GM12878 (cell line): ENCODE measurements at regions not wholly inside any gene's neighbourhood (a gene's known extent, or its start where the extent isn't known, plus 50 kb on each side); places are given as distances from the start of the nearest gene placed in this dataset.

ENCODE experiments used
- ATAC-seq: fragments of 200-7000 bp; cut with Tn5 transposase; 3 replicates; pipeline ENCODE4 v1.9.1; 2020; ENCODE audit warnings: mild to moderate bottlenecking, moderate library complexity
- BruUV-seq: library from RNA; stranded (reverse); fragments of 400-500 nt; replicated peaks from 2 replicates; lab custom pipeline; 2021; lab: Mats Ljungman, UMichigan
- CTCF ChIA-PET: fragments of 300-600 bp; sonication (Branson Sonifier 250); formaldehyde crosslinking; extraction: SDS; loops from one replicate; lab custom pipeline; 2021; ENCODE audit warnings: inconsistent platforms; lab: Yijun Ruan, JAX
- POLR2A ChIA-PET: fragments of 350-600 bp; formaldehyde crosslinking; extraction: SDS; loops from one replicate; lab custom pipeline; 2021; ENCODE audit warnings: inconsistent platforms; lab: Charles Lee
- RAD21 ChIA-PET: fragments of 300-600 bp; sonication (Branson Sonifier 250); formaldehyde crosslinking; loops from one replicate; lab custom pipeline; 2023; ENCODE audit warnings: antibody characterized with exemption; ENCODE audit not compliant: unreplicated experiment; lab: Charles Lee
- SMC1A ChIA-PET: fragments of 300-600 bp; sonication (Branson Sonifier 250); formaldehyde crosslinking; loops from one replicate; lab custom pipeline; 2023; ENCODE audit not compliant: unreplicated experiment, uncharacterized antibody; lab: Charles Lee
- DNase-seq: peaks from one replicate; pipeline ENCODE4 v3.0.0-alpha.2; 2011; ENCODE audit warnings: low read depth, low spot score
- FAIRE-seq: peaks from 3 replicates; lab custom pipeline; 2011; peaks lifted over from hg19 to GRCh38; lab: Jason Lieb, UNC
- H2AFZ ChIP-seq: 2 replicates; pipeline ENCODE4 v1.6.0; 2011; ENCODE audit warnings: low read depth, low read length, control low read depth; ENCODE audit not compliant: control insufficient read depth
- H3K27ac ChIP-seq: 2 replicates; pipeline ENCODE4 v1.5.1; 2011; ENCODE audit warnings: control low read depth; ENCODE audit not compliant: control insufficient read depth, insufficient read depth
- H3K27me3 ChIP-seq, 2 experiments: replicated peaks in 1 of 2; 2 replicates each; pipeline versions ENCODE4 v1.6.0 to v1.6.1; 2011; ENCODE audit warnings: low read length in 1 of 2; ENCODE audit not compliant: control insufficient read depth in 2 of 2, insufficient read depth in 2 of 2
- H3K36me3 ChIP-seq, 2 experiments: 2 replicates each; pipeline ENCODE4 v1.5.1; 2011; ENCODE audit warnings: low read length in 1 of 2; ENCODE audit not compliant: control insufficient read depth in 2 of 2, insufficient read depth in 2 of 2
- H3K4me1 ChIP-seq: 2 replicates; pipeline ENCODE4 v1.6.1; 2011; ENCODE audit warnings: mild to moderate bottlenecking, low read length, moderate library complexity, mixed read lengths; ENCODE audit not compliant: control insufficient read depth, insufficient read depth
- H3K4me2 ChIP-seq: 2 replicates; pipeline ENCODE4 v1.6.0; 2011; ENCODE audit warnings: control low read depth; ENCODE audit not compliant: control insufficient read depth, insufficient read depth
- H3K4me3 ChIP-seq: fragments of 200-600 bp; sonication (generic); 2 replicates; pipeline ENCODE4 v1.5.1; 2016
- H3K79me2 ChIP-seq: 2 replicates; pipeline ENCODE4 v1.6.0; 2011; ENCODE audit warnings: low read length; ENCODE audit not compliant: control insufficient read depth, insufficient read depth
- H3K9ac ChIP-seq: 2 replicates; pipeline ENCODE4 v1.8.0; 2011; ENCODE audit warnings: low read length, control low read depth, mixed read lengths; ENCODE audit not compliant: control insufficient read depth, insufficient read depth
- H3K9me3 ChIP-seq: replicated peaks from 3 replicates; pipeline ENCODE4 v1.5.1; 2011; ENCODE audit warnings: mild to moderate bottlenecking, low read length; ENCODE audit not compliant: control insufficient read depth, insufficient read depth
- H4K20me1 ChIP-seq: 2 replicates; pipeline ENCODE4 v1.6.0; 2011; ENCODE audit not compliant: control insufficient read depth, insufficient read depth
- BCL11A ChIP-seq: IDR thresholded peaks from 2 replicates; pipeline ENCODE4 v1.6.1; 2011; ENCODE audit warnings: low read depth, low read length
- CBX5 ChIP-seq: sonication (generic); IDR thresholded peaks from 2 replicates; pipeline ENCODE4 v1.6.1; 2016; ENCODE audit warnings: low read depth, moderate library complexity, mild to moderate bottlenecking, inconsistent platforms
- HDAC2 ChIP-seq: fragments of 200-600 bp; sonication (generic); IDR thresholded peaks from 2 replicates; pipeline ENCODE4 v1.6.1; 2017
- HDAC6 ChIP-seq: fragments of 200-600 bp; sonication (generic); IDR thresholded peaks from one replicate; pipeline ENCODE4 v1.8.0; 2017; ENCODE audit warnings: antibody characterized with exemption; ENCODE audit not compliant: unreplicated experiment
- MYC ChIP-seq: IDR thresholded peaks from 2 replicates; pipeline ENCODE4 v1.6.1; 2011; ENCODE audit warnings: mild to moderate bottlenecking, low read length, moderate library complexity, inconsistent platforms; ENCODE audit not compliant: insufficient read depth, insufficient replicate concordance, insufficient read length, severe bottlenecking
- RELA ChIP-seq: fragments of 450-650 bp; IDR thresholded peaks from 2 replicates; pipeline ENCODE4 v1.8.0; 2014; ENCODE audit warnings: borderline replicate concordance; ENCODE audit not compliant: partially characterized antibody
- SREBF2 ChIP-seq: IDR thresholded peaks from 2 replicates; pipeline ENCODE4 v1.6.1; 2012; ENCODE audit warnings: mild to moderate bottlenecking, low read length
- SRF ChIP-seq, 2 experiments: IDR thresholded peaks; 2 replicates each; pipeline ENCODE4 v1.6.1; 2011; ENCODE audit warnings: low read depth in 2 of 2, low read length in 2 of 2, mild to moderate bottlenecking in 1 of 2, moderate library complexity in 1 of 2
- STAT1 ChIP-seq: fragments of 450-650 bp; conservative IDR thresholded peaks from 2 replicates; pipeline ENCODE4 v1.6.1; 2014; ENCODE audit warnings: antibody characterized with exemption, mild to moderate bottlenecking
- ZZZ3 ChIP-seq: IDR thresholded peaks from 2 replicates; pipeline ENCODE4 v1.6.1; 2011; ENCODE audit warnings: low read depth; ENCODE audit not compliant: control insufficient read depth, insufficient read length
- WGBS: methylation state at CpG from one replicate; pipeline ENCODE4 v1.1.6; 2016; ENCODE audit warnings: low lambda C conversion rate; ENCODE audit not compliant: insufficient replicate concordance, insufficient coverage; ENCODE audit errors: missing lambda C conversion rate; 5-methylcytosine and 5-hydroxymethylcytosine counted together
- in situ Hi-C: fragments of 300-500 bp; cut with MboI; formaldehyde crosslinking; loops from 9 replicates; pipeline ENCODE4 v1.14.3; 2018; ENCODE audit warnings: mixed read lengths
- intact Hi-C: fragments of 100-400 bp; cut with micrococcal nuclease; formaldehyde crosslinking; loops from one replicate; pipeline ENCODE4 v1.14.2; 2022; ENCODE audit not compliant: unreplicated experiment
- TF ChIP-seq, protein P1 (sequence below): fragments of 450-650 bp; conservative IDR thresholded peaks from 2 replicates; pipeline ENCODE4 v1.6.1; 2017; ENCODE audit warnings: mild to moderate bottlenecking, moderate library complexity
- TF ChIP-seq, protein P2 (sequence below): fragments of 150-350 bp; IDR thresholded peaks from 2 replicates; pipeline ENCODE4 v1.6.1; 2016; ENCODE audit warnings: low read depth, low read length
- TF ChIP-seq, protein P3 (sequence below): IDR thresholded peaks from 2 replicates; pipeline ENCODE4 v1.6.1; 2012; ENCODE audit warnings: improper control_type of control experiment, low read depth, low read length; ENCODE audit not compliant: insufficient replicate concordance

DNA sequence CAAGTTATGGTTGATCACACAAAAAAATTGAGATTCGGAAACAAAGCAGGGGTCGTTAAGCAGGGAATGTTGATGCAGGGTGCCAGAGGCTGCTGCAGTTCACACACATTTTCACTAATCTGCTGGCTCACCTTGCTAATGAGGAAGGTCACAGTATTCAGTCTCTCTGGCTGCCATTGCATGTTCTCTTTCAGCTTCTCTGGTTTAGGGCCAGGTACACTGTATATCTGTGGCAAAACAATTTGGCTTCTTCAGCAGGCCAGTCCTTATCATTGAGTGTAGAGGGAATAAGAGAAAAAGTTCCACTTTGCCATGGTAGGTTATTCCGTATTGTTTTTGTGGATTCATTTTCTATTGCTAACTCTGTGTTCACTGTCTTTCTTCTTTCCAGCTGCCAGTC, 283.7 kb upstream of the ANO3 start (continued):
- TF ChIP-seq, protein P1, sequence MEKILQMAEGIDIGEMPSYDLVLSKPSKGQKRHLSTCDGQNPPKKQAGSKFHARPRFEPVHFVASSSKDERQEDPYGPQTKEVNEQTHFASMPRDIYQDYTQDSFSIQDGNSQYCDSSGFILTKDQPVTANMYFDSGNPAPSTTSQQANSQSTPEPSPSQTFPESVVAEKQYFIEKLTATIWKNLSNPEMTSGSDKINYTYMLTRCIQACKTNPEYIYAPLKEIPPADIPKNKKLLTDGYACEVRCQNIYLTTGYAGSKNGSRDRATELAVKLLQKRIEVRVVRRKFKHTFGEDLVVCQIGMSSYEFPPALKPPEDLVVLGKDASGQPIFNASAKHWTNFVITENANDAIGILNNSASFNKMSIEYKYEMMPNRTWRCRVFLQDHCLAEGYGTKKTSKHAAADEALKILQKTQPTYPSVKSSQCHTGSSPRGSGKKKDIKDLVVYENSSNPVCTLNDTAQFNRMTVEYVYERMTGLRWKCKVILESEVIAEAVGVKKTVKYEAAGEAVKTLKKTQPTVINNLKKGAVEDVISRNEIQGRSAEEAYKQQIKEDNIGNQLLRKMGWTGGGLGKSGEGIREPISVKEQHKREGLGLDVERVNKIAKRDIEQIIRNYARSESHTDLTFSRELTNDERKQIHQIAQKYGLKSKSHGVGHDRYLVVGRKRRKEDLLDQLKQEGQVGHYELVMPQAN, result no peak

DNA sequence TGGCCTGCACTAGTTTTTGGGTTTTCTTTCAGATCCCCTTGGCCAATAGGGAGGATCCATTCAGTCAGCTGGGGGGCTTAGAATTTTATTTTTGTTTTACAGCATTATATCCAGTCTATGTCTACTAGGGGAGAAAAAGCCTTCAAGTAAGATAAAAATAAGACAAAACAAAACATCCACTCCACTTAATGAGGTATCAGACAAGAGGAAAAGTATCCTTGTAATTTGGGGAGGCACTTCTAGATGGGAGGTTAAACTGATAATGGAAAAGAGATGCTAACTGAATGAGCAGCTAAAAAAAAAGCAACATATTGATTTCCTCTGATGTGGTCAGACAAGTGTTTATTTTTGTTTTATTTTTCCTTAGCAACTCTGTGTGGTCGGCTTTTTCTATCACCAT, 278.0 kb upstream of the ANO3 start:
- SMC1A ChIA-PET, result no interaction called here
- H2AFZ ChIP-seq, result no peak overlapping the region
- WGBS, result 31% methylated on average over 1 of the region's 1 CpG
- TF ChIP-seq HDAC2, result no peak
- TF ChIP-seq HDAC6, result no peak
- no peak for TF ChIP-seq ZZZ3
- TF ChIP-seq SREBF2, result no peak
- no peak for TF ChIP-seq MYC
- no peak for TF ChIP-seq BCL11A
- TF ChIP-seq, protein P2, sequence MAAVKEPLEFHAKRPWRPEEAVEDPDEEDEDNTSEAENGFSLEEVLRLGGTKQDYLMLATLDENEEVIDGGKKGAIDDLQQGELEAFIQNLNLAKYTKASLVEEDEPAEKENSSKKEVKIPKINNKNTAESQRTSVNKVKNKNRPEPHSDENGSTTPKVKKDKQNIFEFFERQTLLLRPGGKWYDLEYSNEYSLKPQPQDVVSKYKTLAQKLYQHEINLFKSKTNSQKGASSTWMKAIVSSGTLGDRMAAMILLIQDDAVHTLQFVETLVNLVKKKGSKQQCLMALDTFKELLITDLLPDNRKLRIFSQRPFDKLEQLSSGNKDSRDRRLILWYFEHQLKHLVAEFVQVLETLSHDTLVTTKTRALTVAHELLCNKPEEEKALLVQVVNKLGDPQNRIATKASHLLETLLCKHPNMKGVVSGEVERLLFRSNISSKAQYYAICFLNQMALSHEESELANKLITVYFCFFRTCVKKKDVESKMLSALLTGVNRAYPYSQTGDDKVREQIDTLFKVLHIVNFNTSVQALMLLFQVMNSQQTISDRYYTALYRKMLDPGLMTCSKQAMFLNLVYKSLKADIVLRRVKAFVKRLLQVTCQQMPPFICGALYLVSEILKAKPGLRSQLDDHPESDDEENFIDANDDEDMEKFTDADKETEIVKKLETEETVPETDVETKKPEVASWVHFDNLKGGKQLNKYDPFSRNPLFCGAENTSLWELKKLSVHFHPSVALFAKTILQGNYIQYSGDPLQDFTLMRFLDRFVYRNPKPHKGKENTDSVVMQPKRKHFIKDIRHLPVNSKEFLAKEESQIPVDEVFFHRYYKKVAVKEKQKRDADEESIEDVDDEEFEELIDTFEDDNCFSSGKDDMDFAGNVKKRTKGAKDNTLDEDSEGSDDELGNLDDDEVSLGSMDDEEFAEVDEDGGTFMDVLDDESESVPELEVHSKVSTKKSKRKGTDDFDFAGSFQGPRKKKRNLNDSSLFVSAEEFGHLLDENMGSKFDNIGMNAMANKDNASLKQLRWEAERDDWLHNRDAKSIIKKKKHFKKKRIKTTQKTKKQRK, result no peak
- TF ChIP-seq RELA, result no peak
- TF ChIP-seq CBX5, result no peak
- no peak for TF ChIP-seq SRF (IDR thresholded peaks at IDR 0.05; ENCODE audit: low read depth in 2 of 2, low read length in 2 of 2)
- TF ChIP-seq, protein P3, sequence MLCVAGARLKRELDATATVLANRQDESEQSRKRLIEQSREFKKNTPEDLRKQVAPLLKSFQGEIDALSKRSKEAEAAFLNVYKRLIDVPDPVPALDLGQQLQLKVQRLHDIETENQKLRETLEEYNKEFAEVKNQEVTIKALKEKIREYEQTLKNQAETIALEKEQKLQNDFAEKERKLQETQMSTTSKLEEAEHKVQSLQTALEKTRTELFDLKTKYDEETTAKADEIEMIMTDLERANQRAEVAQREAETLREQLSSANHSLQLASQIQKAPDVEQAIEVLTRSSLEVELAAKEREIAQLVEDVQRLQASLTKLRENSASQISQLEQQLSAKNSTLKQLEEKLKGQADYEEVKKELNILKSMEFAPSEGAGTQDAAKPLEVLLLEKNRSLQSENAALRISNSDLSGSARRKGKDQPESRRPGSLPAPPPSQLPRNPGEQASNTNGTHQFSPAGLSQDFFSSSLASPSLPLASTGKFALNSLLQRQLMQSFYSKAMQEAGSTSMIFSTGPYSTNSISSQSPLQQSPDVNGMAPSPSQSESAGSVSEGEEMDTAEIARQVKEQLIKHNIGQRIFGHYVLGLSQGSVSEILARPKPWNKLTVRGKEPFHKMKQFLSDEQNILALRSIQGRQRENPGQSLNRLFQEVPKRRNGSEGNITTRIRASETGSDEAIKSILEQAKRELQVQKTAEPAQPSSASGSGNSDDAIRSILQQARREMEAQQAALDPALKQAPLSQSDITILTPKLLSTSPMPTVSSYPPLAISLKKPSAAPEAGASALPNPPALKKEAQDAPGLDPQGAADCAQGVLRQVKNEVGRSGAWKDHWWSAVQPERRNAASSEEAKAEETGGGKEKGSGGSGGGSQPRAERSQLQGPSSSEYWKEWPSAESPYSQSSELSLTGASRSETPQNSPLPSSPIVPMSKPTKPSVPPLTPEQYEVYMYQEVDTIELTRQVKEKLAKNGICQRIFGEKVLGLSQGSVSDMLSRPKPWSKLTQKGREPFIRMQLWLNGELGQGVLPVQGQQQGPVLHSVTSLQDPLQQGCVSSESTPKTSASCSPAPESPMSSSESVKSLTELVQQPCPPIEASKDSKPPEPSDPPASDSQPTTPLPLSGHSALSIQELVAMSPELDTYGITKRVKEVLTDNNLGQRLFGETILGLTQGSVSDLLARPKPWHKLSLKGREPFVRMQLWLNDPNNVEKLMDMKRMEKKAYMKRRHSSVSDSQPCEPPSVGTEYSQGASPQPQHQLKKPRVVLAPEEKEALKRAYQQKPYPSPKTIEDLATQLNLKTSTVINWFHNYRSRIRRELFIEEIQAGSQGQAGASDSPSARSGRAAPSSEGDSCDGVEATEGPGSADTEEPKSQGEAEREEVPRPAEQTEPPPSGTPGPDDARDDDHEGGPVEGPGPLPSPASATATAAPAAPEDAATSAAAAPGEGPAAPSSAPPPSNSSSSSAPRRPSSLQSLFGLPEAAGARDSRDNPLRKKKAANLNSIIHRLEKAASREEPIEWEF, result no peak
- TF ChIP-seq STAT1, result no peak

More for the DNA sequence above, 278.0 kb upstream of the ANO3 start:
- intact Hi-C loops (no loop called here), in situ Hi-C loops (no loop called here)
- H3K4me2 ChIP-seq, result no peak overlapping the region
- no peak overlapping the region for H3K4me3 ChIP-seq
- DNase-seq (no peak), ATAC-seq (no peak), FAIRE-seq (no peak)
- H3K79me2 ChIP-seq, result no peaks in the 10 kb centered on the region
- ChIA-PET RAD21 (no interaction called here), POLR2A (no interaction called here), CTCF (no interaction called here)
- no TSS peak for BruUV-seq
- no peaks in the 10 kb centered on the region for H3K9me3 ChIP-seq
- no peaks in the 10 kb centered on the region for H3K4me1 ChIP-seq
- H4K20me1 ChIP-seq, result no peaks in the 10 kb centered on the region
- H3K9ac ChIP-seq, result no peak overlapping the region
- H3K27ac ChIP-seq, result no peak overlapping the region
- no peaks in the 10 kb centered on the region for H3K36me3 ChIP-seq
- H3K27me3 ChIP-seq, result no peaks in the 10 kb centered on the region
